Small intestine (tissue), 7 donors: ENCODE measurements at regions not wholly inside any gene's neighbourhood (a gene's known extent, or its start where the extent isn't known, plus 50 kb on each side); places are given as distances from the start of the nearest gene placed in this dataset.
"Not testable (repeated sequence)": the region's sequence is repeated elsewhere in the genome, so short reads cannot be mapped to it uniquely, and the experiment has no call there.

Experiments used
- DNase-seq, 2 donors: peaks; one replicate each; pipeline versions ENCODE4 v3.0.0 to v3.0.0-alpha.2; 2013
- FAIRE-seq: peaks from 2 replicates; lab custom pipeline; 2012; peaks lifted over from hg19 to GRCh38; lab: Jason Lieb, UNC
- H3K27ac ChIP-seq, 3 donors: one replicate each; pipeline ENCODE4 v1.5.1; 2013; ENCODE audit warnings: low read length in 2 of 3, mild to moderate bottlenecking in 2 of 3, control low read depth in 1 of 3, inconsistent platforms in 1 of 3, low read depth in 1 of 3, moderate library complexity in 1 of 3
- H3K27me3 ChIP-seq, 3 donors: one replicate each; pipeline ENCODE4 v1.6.1; 2013; ENCODE audit warnings: low read length in 3 of 3, inconsistent platforms in 1 of 3; ENCODE audit not compliant: control insufficient read depth in 3 of 3, insufficient read depth in 3 of 3
- H3K36me3 ChIP-seq, 3 donors: one replicate each; pipeline ENCODE4 v1.6.1; 2013; ENCODE audit warnings: low read length in 3 of 3, inconsistent platforms in 1 of 3, low read depth in 1 of 3, mild to moderate bottlenecking in 1 of 3, moderate library complexity in 1 of 3; ENCODE audit not compliant: control insufficient read depth in 3 of 3, insufficient read depth in 2 of 3
- H3K4me1 ChIP-seq, 3 donors: one replicate each; pipeline ENCODE4 v1.6.1; 2013; ENCODE audit warnings: low read length in 2 of 3, inconsistent platforms in 1 of 3, low read depth in 1 of 3, mild to moderate bottlenecking in 1 of 3, moderate library complexity in 1 of 3; ENCODE audit not compliant: control insufficient read depth in 3 of 3, insufficient read depth in 2 of 3
- H3K4me3 ChIP-seq, 3 donors: one replicate each; pipeline ENCODE4 v1.5.1; 2013; ENCODE audit warnings: low read length in 3 of 3, control low read depth in 1 of 3, inconsistent platforms in 1 of 3, low read depth in 1 of 3, mild to moderate bottlenecking in 1 of 3, moderate library complexity in 1 of 3
- H3K9me3 ChIP-seq, 2 donors: one replicate each; pipeline ENCODE4 v1.6.1; 2013; ENCODE audit warnings: low read depth in 1 of 2, low read length in 1 of 2; ENCODE audit not compliant: control insufficient read depth in 2 of 2, insufficient read depth in 1 of 2
- WGBS, 3 donors: extraction: QIAGEN DNeasy Blood & Tissue Kit; methylation state at CpG; one replicate each; pipeline ENCODE4 v1.1.7; 2013; 5-methylcytosine and 5-hydroxymethylcytosine counted together
- donor health status: healthy with polysubstance abuse.
- donor health status: control.
- donor health status: control.
- donor health status: Bipolar disorder and iron deficiency.
- donor health status: healthy.

- no peaks in the 10 kb centered on the region for H3K9me3 ChIP-seq
- H3K27me3 ChIP-seq = no peaks in the 10 kb centered on the region
- no peaks in the 10 kb centered on the region for H3K4me1 ChIP-seq
- H3K27ac ChIP-seq = no peak overlapping the region
- no peak overlapping the region for H3K4me3 ChIP-seq
- DNase-seq (no peak), FAIRE-seq (no peak)
- H3K36me3 ChIP-seq = no peaks in the 10 kb centered on the region
These were observed 61.8 kb downstream of the SDR9C7 start for GRCh38 chr12:56872366-56872765.

- no peak for DNase-seq
- Histone ChIP-seq H3K4me1 (no peaks in the 10 kb centered on the region), H3K27me3 (no peaks in the 10 kb centered on the region), H3K36me3 (no peaks in the 10 kb centered on the region), H3K4me3 (no peak overlapping the region), H3K27ac (no peak overlapping the region), H3K9me3 (peaks cover 0 to 32% of the 10 kb centered on the region in 2 donors)
- WGBS, 3 donors = 39 to 46% (median 40%) methylated on average over 1 of the region's 1 CpG
- FAIRE-seq = no peak
These were observed 67.0 kb downstream of the SDR9C7 start for GRCh38 chr12:56867216-56867615.

- no peak overlapping the region for H3K27ac ChIP-seq
- no peak for DNase-seq
- H3K9me3 ChIP-seq = peaks cover 0 to 37% of the 10 kb centered on the region in 2 donors
- no peak overlapping the region for H3K4me3 ChIP-seq
- 34 to 50% (median 46%) methylated on average over 1 of the region's 1 CpG for WGBS, 3 donors
- H3K27me3 ChIP-seq = no peaks in the 10 kb centered on the region
- no peak for FAIRE-seq
- H3K4me1 ChIP-seq = no peaks in the 10 kb centered on the region
- no peaks in the 10 kb centered on the region for H3K36me3 ChIP-seq
These were observed 67.7 kb downstream of the SDR9C7 start for GRCh38 chr12:56866493-56866892.

GRCh38 chr12:56864318-56864717, 69.9 kb downstream of the SDR9C7 start:
- H3K27ac ChIP-seq = no peak overlapping the region
- H3K4me3 ChIP-seq = no peak overlapping the region
- peaks cover 0 to 37% of the 10 kb centered on the region in 2 donors for H3K9me3 ChIP-seq

GRCh38 chr12:56863789-56864188, 70.4 kb downstream of the SDR9C7 start:
- DNase-seq (no peak), FAIRE-seq (no peak)
- Histone ChIP-seq H3K4me3 (no peak overlapping the region), H3K36me3 (no peaks in the 10 kb centered on the region), H3K9me3 (peaks cover 0 to 37% of the 10 kb centered on the region in 2 donors), H3K27me3 (peaks cover 0 to 2% (median 0%) of the 10 kb centered on the region in 3 donors), H3K4me1 (no peaks in the 10 kb centered on the region), H3K27ac (no peak overlapping the region)

More at GRCh38 chr12:56864318-56864717, 69.9 kb downstream of the SDR9C7 start:
- 72 to 85% (median 75%) methylated on average over 2 of the region's 2 CpGs for WGBS, 3 donors
- Histone ChIP-seq H3K4me1 (no peaks in the 10 kb centered on the region), H3K27me3 (peaks cover 0 to 2% (median 0%) of the 10 kb centered on the region in 3 donors), H3K36me3 (no peaks in the 10 kb centered on the region)
- DNase-seq (no peak), FAIRE-seq (no peak)

GRCh38 chr12:56862264-56862663, 71.9 kb downstream of the SDR9C7 start:
- FAIRE-seq (no peak), DNase-seq (no peak)
- Histone ChIP-seq H3K36me3 (no peaks in the 10 kb centered on the region), H3K27me3 (peaks cover 0 to 2% (median 0%) of the 10 kb centered on the region in 3 donors), H3K4me1 (no peaks in the 10 kb centered on the region), H3K4me3 (no peak overlapping the region), H3K9me3 (peaks cover 0 to 40% of the 10 kb centered on the region in 2 donors), H3K27ac (no peak overlapping the region)
- 52 to 80% (median 76%) methylated on average over 2 of the region's 2 CpGs for WGBS, 3 donors

GRCh38 chr12:56853392-56853978, 80.7 kb downstream of the SDR9C7 start:
- not testable (repeated sequence) for H3K27me3 ChIP-seq, FAIRE-seq
- 57 to 73% (median 70%) methylated on average over 8 of the region's 8 CpGs for WGBS, 3 donors

GRCh38 chr12:56851462-56851861, 82.7 kb downstream of the SDR9C7 start:
- Histone ChIP-seq H3K4me1 (no peaks in the 10 kb centered on the region), H3K4me3 (no peak overlapping the region), H3K9me3 (peaks cover 1 to 11% of the 10 kb centered on the region in 2 donors), H3K27me3 (peaks cover 0 to 2% (median 0%) of the 10 kb centered on the region in 3 donors), H3K36me3 (no peaks in the 10 kb centered on the region), H3K27ac (no peak overlapping the region)
- no peak for DNase-seq
- 98 to 100% (median 98%) methylated on average over 1 of the region's 1 CpG for WGBS, 3 donors
- no peak for FAIRE-seq

More at GRCh38 chr12:56853392-56853978, 80.7 kb downstream of the SDR9C7 start:
- not testable (repeated sequence) for H3K4me3 ChIP-seq, H3K4me1 ChIP-seq, DNase-seq, H3K27ac ChIP-seq, H3K36me3 ChIP-seq
- H3K9me3 ChIP-seq = peaks cover 1 to 17% of the 10 kb centered on the region in 2 donors

GRCh38 chr12:56840922-56841321, 77.8 kb downstream of the HSD17B6 start:
- WGBS, 3 donors = 69 to 73% (median 71%) methylated on average over 8 of the region's 8 CpGs

More at GRCh38 chr12:56840922-56841321, 77.8 kb downstream of the HSD17B6 start:
- no peaks in the 10 kb centered on the region for H3K36me3 ChIP-seq
- peaks cover 0 to 8% (median 0%) of the 10 kb centered on the region in 3 donors for H3K27me3 ChIP-seq
- H3K27ac ChIP-seq = no peak overlapping the region
- H3K4me3 ChIP-seq = no peak overlapping the region
- no peaks in the 10 kb centered on the region for H3K9me3 ChIP-seq
- FAIRE-seq = no peak
- H3K4me1 ChIP-seq = no peaks in the 10 kb centered on the region
- DNase-seq = no peak
